H1 (cell line): ENCODE measurements at regions not wholly inside any gene's neighbourhood (a gene's known extent, or its start where the extent isn't known, plus 50 kb on each side); places are given as distances from the start of the nearest gene placed in this dataset.
A peak's percentile ranks its signal among the peaks of the same experiment; 100 is the strongest.

Experiments used
- CTCF ChIA-PET: fragments of 300-600 bp; sonication (Branson Sonifier 250); formaldehyde crosslinking; loops from one replicate; lab custom pipeline; 2021; ENCODE audit not compliant: partially characterized antibody; lab: Charles Lee
- POLR2A ChIA-PET: fragments of 300-600 bp; sonication (Branson Sonifier 250); formaldehyde crosslinking; loops from one replicate; lab custom pipeline; 2021; ENCODE audit warnings: inconsistent platforms; ENCODE audit not compliant: partially characterized antibody; lab: Charles Lee
- DNase-seq, 2 experiments: peaks; one replicate each; pipeline versions ENCODE4 v3.0.0 to v3.0.0-alpha.2; 2010 to 2022; ENCODE audit warnings: low spot score in 2 of 2, low read depth in 1 of 2, mixed read lengths in 1 of 2
- FAIRE-seq: peaks from 2 replicates; lab custom pipeline; 2011; peaks lifted over from hg19 to GRCh38; lab: Jason Lieb, UNC
- H2AFZ ChIP-seq: 2 replicates; pipeline ENCODE4 v1.8.1; 2012; ENCODE audit warnings: low read length, inconsistent platforms
- H2AK5ac ChIP-seq: 2 replicates; pipeline ENCODE4 v1.6.1; 2013; ENCODE audit warnings: low read depth, low read length
- H2BK120ac ChIP-seq: replicated peaks from 2 replicates; pipeline ENCODE3; 2013; ENCODE audit warnings: low read depth, low read length, inconsistent platforms
- H2BK12ac ChIP-seq: 2 replicates; pipeline ENCODE4 v1.6.1; 2013; ENCODE audit warnings: low read depth, low read length
- H2BK15ac ChIP-seq: 2 replicates; pipeline ENCODE4 v1.6.1; 2013; ENCODE audit warnings: low read length
- H2BK20ac ChIP-seq: 2 replicates; pipeline ENCODE4 v1.6.1; 2013; ENCODE audit warnings: low read length
- H2BK5ac ChIP-seq: 2 replicates; pipeline ENCODE4 v1.6.1; 2013; ENCODE audit warnings: low read depth, low read length
- H3K14ac ChIP-seq: 2 replicates; pipeline ENCODE4 v1.6.1; 2013; ENCODE audit warnings: inconsistent platforms; ENCODE audit not compliant: insufficient read length
- H3K18ac ChIP-seq: 2 replicates; pipeline ENCODE4 v1.6.1; 2013; ENCODE audit warnings: low read length; ENCODE audit errors: extremely low read depth
- H3K23ac ChIP-seq: 2 replicates; pipeline ENCODE4 v1.6.1; 2013; ENCODE audit warnings: inconsistent platforms; ENCODE audit not compliant: insufficient read length
- H3K23me2 ChIP-seq: 2 replicates; pipeline ENCODE4 v1.6.1; 2013; ENCODE audit warnings: low read depth, low read length
- H3K27ac ChIP-seq: 2 replicates; pipeline ENCODE4 v1.6.1; 2011; ENCODE audit warnings: low read depth, low read length, inconsistent platforms
- H3K27me3 ChIP-seq, 4 experiments: replicated peaks in 1 of 4; 1 replicate in 1 of 4; 2 replicates in 3 of 4; pipeline versions ENCODE4 v1.6.1 to v1.8.1; 2011 to 2013; ENCODE audit warnings: low read length in 3 of 4, mild to moderate bottlenecking in 3 of 4, inconsistent platforms in 2 of 4, mixed read lengths in 2 of 4, moderate library complexity in 1 of 4; ENCODE audit not compliant: control insufficient read depth in 3 of 4, insufficient read depth in 3 of 4; ENCODE audit errors: extremely low read depth in 1 of 4
- H3K36me3 ChIP-seq, 4 experiments: 2 replicates each; pipeline versions ENCODE4 v1.6.1 to v1.8.1; 2011 to 2013; ENCODE audit warnings: mild to moderate bottlenecking in 4 of 4, low read length in 3 of 4, moderate library complexity in 2 of 4, control low read depth in 1 of 4, inconsistent platforms in 1 of 4; ENCODE audit not compliant: insufficient read depth in 4 of 4, control insufficient read depth in 2 of 4
- H3K4ac ChIP-seq: replicated peaks from 2 replicates; pipeline ENCODE3; 2013; ENCODE audit warnings: low read length, low read depth, mixed read lengths, inconsistent platforms; ENCODE audit not compliant: insufficient read length
- H3K4me1 ChIP-seq, 4 experiments: replicated peaks in 1 of 4; 1 replicate in 1 of 4; 2 replicates in 3 of 4; pipeline versions ENCODE4 v1.6.1 to v1.8.1; 2011 to 2013; ENCODE audit warnings: low read length in 3 of 4, inconsistent platforms in 2 of 4, mixed read lengths in 1 of 4; ENCODE audit not compliant: insufficient read depth in 4 of 4, control insufficient read depth in 3 of 4
- H3K4me2 ChIP-seq, 2 experiments: 2 replicates each; pipeline versions ENCODE4 v1.6.1 to v1.8.1; 2011 to 2013; ENCODE audit warnings: low read depth in 2 of 2, low read length in 2 of 2, control low read depth in 1 of 2, inconsistent platforms in 1 of 2, mild to moderate bottlenecking in 1 of 2; ENCODE audit not compliant: insufficient read depth in 1 of 2
- H3K4me3 ChIP-seq, 4 experiments: fragments of 200-600, 300-600 bp in 1 of 4; sonication (generic), shearing (Covaris generic), sonication (Bioruptor Twin) in 1 of 4; 2 replicates each; pipeline versions ENCODE4 v1.5.1 to v1.8.1; 2011 to 2016; ENCODE audit warnings: low read length in 4 of 4, low read depth in 3 of 4, control low read depth in 2 of 4, inconsistent platforms in 2 of 4, mild to moderate bottlenecking in 2 of 4, mixed read lengths in 1 of 4, moderate library complexity in 1 of 4; ENCODE audit not compliant: insufficient read depth in 2 of 4; ENCODE audit errors: extremely low read depth in 1 of 4
- H3K56ac ChIP-seq: replicated peaks from 2 replicates; pipeline ENCODE3; 2013; ENCODE audit warnings: low read depth, mild to moderate bottlenecking, mixed read lengths, low read length, inconsistent platforms; ENCODE audit not compliant: insufficient read length
- H3K79me1 ChIP-seq: 2 replicates; pipeline ENCODE4 v1.6.1; 2013; ENCODE audit warnings: low read depth, low read length, control low read depth
- H3K79me2 ChIP-seq, 2 experiments: 2 replicates each; pipeline versions ENCODE4 v1.6.1 to v1.8.1; 2012 to 2013; ENCODE audit warnings: low read length in 2 of 2, mild to moderate bottlenecking in 2 of 2, inconsistent platforms in 1 of 2; ENCODE audit not compliant: insufficient read depth in 2 of 2, control insufficient read depth in 1 of 2
- H3K9ac ChIP-seq, 4 experiments: replicated peaks in 1 of 4; 1 replicate in 1 of 4; 2 replicates in 3 of 4; pipeline versions ENCODE4 v1.6.1 to v1.8.1; 2011 to 2013; ENCODE audit warnings: low read depth in 3 of 4, low read length in 3 of 4, control low read depth in 2 of 4, mild to moderate bottlenecking in 2 of 4, moderate library complexity in 2 of 4, inconsistent platforms in 1 of 4; ENCODE audit errors: extremely low read depth in 1 of 4
- H3K9me3 ChIP-seq, 2 experiments: 2 replicates each; pipeline versions ENCODE4 v1.6.1 to v1.8.1; 2012 to 2013; ENCODE audit warnings: mild to moderate bottlenecking in 2 of 2, moderate library complexity in 2 of 2, control low read depth in 1 of 2, inconsistent platforms in 1 of 2, low read depth in 1 of 2, low read length in 1 of 2, mixed read lengths in 1 of 2; ENCODE audit not compliant: insufficient read depth in 2 of 2
- H4K20me1 ChIP-seq, 2 experiments: replicated peaks in 1 of 2; 2 replicates each; pipeline versions ENCODE3 to v1.8.1; 2011 to 2013; ENCODE audit warnings: inconsistent platforms in 2 of 2, low read length in 2 of 2, mild to moderate bottlenecking in 1 of 2; ENCODE audit not compliant: insufficient read depth in 2 of 2, control insufficient read depth in 1 of 2
- H4K5ac ChIP-seq: 2 replicates; pipeline ENCODE4 v1.6.1; 2013; ENCODE audit warnings: low read length, low read depth, mixed read lengths, inconsistent platforms; ENCODE audit not compliant: insufficient read length
- H4K8ac ChIP-seq: 2 replicates; pipeline ENCODE4 v1.8.0; 2013; ENCODE audit warnings: mild to moderate bottlenecking, moderate library complexity, low read length, inconsistent platforms; ENCODE audit not compliant: insufficient read depth; ENCODE audit errors: extremely low read depth
- H4K91ac ChIP-seq: replicated peaks from 2 replicates; pipeline ENCODE3; 2013; ENCODE audit warnings: low read length, mixed read lengths, inconsistent platforms; ENCODE audit not compliant: insufficient read length
- CEBPB ChIP-seq: IDR thresholded peaks from 2 replicates; pipeline ENCODE4 v1.6.1; 2012; ENCODE audit warnings: low read depth, low read length
- CHD2 ChIP-seq: IDR thresholded peaks from 2 replicates; pipeline ENCODE4 v1.6.1; 2012; ENCODE audit warnings: low read length, improper control_type of control experiment
- CTBP2 ChIP-seq: IDR thresholded peaks from 2 replicates; pipeline ENCODE4 v1.7.0; 2011; ENCODE audit warnings: borderline replicate concordance, mild to moderate bottlenecking, moderate library complexity, mixed read lengths, low read length; ENCODE audit not compliant: insufficient read depth, insufficient read length
- FOSL1 ChIP-seq: IDR thresholded peaks from 2 replicates; pipeline ENCODE4 v1.6.1; 2011; ENCODE audit warnings: mild to moderate bottlenecking, low read depth, low read length, moderate library complexity; ENCODE audit not compliant: insufficient read depth
- NANOG ChIP-seq: IDR thresholded peaks from 2 replicates; pipeline ENCODE4 v1.6.1; 2011; ENCODE audit warnings: low read length, low read depth, mild to moderate bottlenecking, inconsistent platforms; ENCODE audit not compliant: insufficient read depth, poor library complexity, severe bottlenecking
- POLR2A ChIP-seq, 2 experiments: IDR thresholded peaks; 1 replicate in 1 of 2; 2 replicates in 1 of 2; pipeline ENCODE4 v1.6.1; 2011; ENCODE audit warnings: low read depth in 2 of 2, low read length in 2 of 2, mild to moderate bottlenecking in 2 of 2; ENCODE audit errors: control extremely low read depth in 1 of 2
- POU5F1 ChIP-seq: IDR thresholded peaks from 2 replicates; pipeline ENCODE4 v1.6.1; 2011; ENCODE audit warnings: low read depth, mild to moderate bottlenecking, low read length, moderate library complexity
- RAD21 ChIP-seq, 2 experiments: IDR thresholded peaks in 1 of 2; conservative IDR thresholded peaks in 1 of 2; 2 replicates each; pipeline ENCODE4 v1.6.1; 2011; ENCODE audit warnings: low read depth in 2 of 2, low read length in 2 of 2, improper control_type of control experiment in 1 of 2, inconsistent platforms in 1 of 2, mild to moderate bottlenecking in 1 of 2, moderate library complexity in 1 of 2
- RBBP5 ChIP-seq: IDR thresholded peaks from 2 replicates; pipeline ENCODE4 v1.7.1; 2012; ENCODE audit warnings: low read depth, mild to moderate bottlenecking, inconsistent platforms, low read length, moderate library complexity, borderline replicate concordance
- RNF2 ChIP-seq: fragments of 200-900, 300-1000 bp; sonication (generic); IDR thresholded peaks from 2 replicates; pipeline ENCODE4 v1.7.1; 2016; ENCODE audit warnings: borderline replicate concordance, low read depth, mild to moderate bottlenecking, antibody characterized with exemption, low read length; ENCODE audit not compliant: poor library complexity, severe bottlenecking; ENCODE audit errors: missing control alignments
- SIN3A ChIP-seq, 2 experiments: IDR thresholded peaks in 1 of 2; conservative IDR thresholded peaks in 1 of 2; 2 replicates each; pipeline ENCODE4 v1.6.1; 2011 to 2012; ENCODE audit warnings: low read length in 2 of 2, improper control_type of control experiment in 1 of 2, low read depth in 1 of 2, mild to moderate bottlenecking in 1 of 2
- SIX5 ChIP-seq: IDR thresholded peaks from 2 replicates; pipeline ENCODE4 v1.6.1; 2011; ENCODE audit warnings: mild to moderate bottlenecking, low read depth, low read length
- TAF1 ChIP-seq: IDR thresholded peaks from 2 replicates; pipeline ENCODE4 v1.6.1; 2011; ENCODE audit warnings: mild to moderate bottlenecking, low read depth, low read length
- TCF12 ChIP-seq: IDR thresholded peaks from 2 replicates; pipeline ENCODE4 v1.6.1; 2011; ENCODE audit warnings: low read depth, mild to moderate bottlenecking, low read length
- WGBS, 2 experiments: shearing (Covaris generic) in 1 of 2; methylation state at CpG; one replicate each; pipeline versions ENCODE4 v1.1.6 to v1.1.7; 2013 to 2015; ENCODE audit warnings: low lambda C conversion rate in 2 of 2, mixed read lengths in 2 of 2, inconsistent platforms in 1 of 2, low coverage in 1 of 2, missing lambda C conversion rate in 1 of 2; ENCODE audit not compliant: insufficient replicate concordance in 2 of 2, insufficient coverage in 1 of 2, insufficient read length in 1 of 2; ENCODE audit errors: extremely low coverage in 1 of 2, missing lambda C conversion rate in 1 of 2; 5-methylcytosine and 5-hydroxymethylcytosine counted together

- TF ChIP-seq RNF2 = no peak
- TF ChIP-seq TAF1 = no peak
- TF ChIP-seq NANOG = no peak
- TF ChIP-seq TCF12 = no peak
- TF ChIP-seq FOSL1 = no peak
- no peak for TF ChIP-seq RBBP5
- TF ChIP-seq CEBPB = no peak
- TF ChIP-seq POU5F1 = no peak
- no peak for TF ChIP-seq RAD21 (IDR thresholded peaks at IDR 0.05 in 1 of 2, conservative IDR thresholded peaks at IDR 0.05 in 1 of 2; ENCODE audit: low read depth in 2 of 2, low read length in 2 of 2)
- no peak for TF ChIP-seq POLR2A (IDR thresholded peaks at IDR 0.05; ENCODE audit: control extremely low read depth in 1 of 2, low read depth in 2 of 2, low read length in 2 of 2)
- no peak for TF ChIP-seq CTBP2
- TF ChIP-seq SIX5 = no peak
- TF ChIP-seq SIN3A (conservative IDR thresholded peaks at IDR 0.05 in 1 of 2, IDR thresholded peaks at IDR 0.05 in 1 of 2; ENCODE audit: low read depth in 1 of 2, low read length in 2 of 2) = no peak
- TF ChIP-seq CHD2 = no peak
- no peak overlapping the region for H4K91ac ChIP-seq
- no peak overlapping the region; a peak in 1 of 7 replicates for H3K9ac ChIP-seq
- POLR2A ChIA-PET = no interaction called here
- H3K36me3 ChIP-seq = no peaks in the 10 kb centered on the region
- no peak overlapping the region for H4K5ac ChIP-seq
- no peak overlapping the region for H3K14ac ChIP-seq
- H2BK12ac ChIP-seq = no peak overlapping the region; the same call in 1 of the 2 replicates
- no peak overlapping the region for H4K8ac ChIP-seq
- no peak overlapping the region for H3K23ac ChIP-seq
- no peak overlapping the region for H3K27ac ChIP-seq
- no peak overlapping the region for H3K4me2 ChIP-seq
- H2BK15ac ChIP-seq = 0 out of 2 replicates have a peak overlapping the region, but pooled peaks have one; percentile 33
- 0 out of 2 replicates have a peak overlapping the region, but pooled peaks have one; percentile 52 for H2AFZ ChIP-seq
- H3K18ac ChIP-seq = no peak overlapping the region
- H3K4me3 ChIP-seq = no peak overlapping the region
- H3K79me2 ChIP-seq = no peaks in the 10 kb centered on the region
- H4K20me1 ChIP-seq = no peaks in the 10 kb centered on the region
- H2BK120ac ChIP-seq = no peak overlapping the region
- no peaks in the 10 kb centered on the region; the same call in 1 of the 2 replicates for H3K23me2 ChIP-seq
- WGBS, 2 experiments = 94% methylated on average over 1 of the region's 1 CpG; no CpG with 5 or more reads in 1 of the 2 experiments
- no peak overlapping the region for H2BK20ac ChIP-seq
- H2AK5ac ChIP-seq = no peak overlapping the region; the same call in 1 of the 2 replicates
- no peaks in the 10 kb centered on the region for H3K79me1 ChIP-seq
- FAIRE-seq (no peak), DNase-seq (no peak)
- CTCF ChIA-PET = interaction anchor here (0.5 kb wide), 1 partner anchor 136 kb away, joined by 3 read pairs; no protein-coding TSS in a partner anchor
- no peak overlapping the region for H2BK5ac ChIP-seq
- H3K56ac ChIP-seq = no peak overlapping the region
- no peak overlapping the region for H3K4ac ChIP-seq
- H3K4me1 ChIP-seq = peaks cover 0 to 23% (median 10%) of the 10 kb centered on the region in 4 experiments; a peak in 5 of 7 replicates
- H3K27me3 ChIP-seq = no peaks in the 10 kb centered on the region
- H3K9me3 ChIP-seq = no peaks in the 10 kb centered on the region
Measured at GRCh38 chr3:182179631-182180030, 467.9 kb downstream of the SOX2 start.
